H9 (cell line): ENCODE measurements at regions not wholly inside any gene's neighbourhood (a gene's known extent, or its start where the extent isn't known, plus 50 kb on each side); places are given as distances from the start of the nearest gene placed in this dataset.

Experiments
- DNase-seq: peaks from one replicate; pipeline ENCODE4 v3.0.0-alpha.2; 2017
- H2AFZ ChIP-seq: one replicate; pipeline ENCODE4 v1.6.1; 2013; ENCODE audit warnings: mild to moderate bottlenecking, low read length, control low read depth, moderate library complexity
- H2AK5ac ChIP-seq: 2 replicates; pipeline ENCODE4 v1.6.1; 2013; ENCODE audit warnings: low read length, control low read depth, mixed read lengths; ENCODE audit not compliant: insufficient read length
- H2BK120ac ChIP-seq: one replicate; pipeline ENCODE4 v1.6.1; 2013; ENCODE audit warnings: low read depth, mild to moderate bottlenecking, low read length, control low read depth, inconsistent platforms; ENCODE audit not compliant: poor library complexity, severe bottlenecking
- H2BK12ac ChIP-seq: 2 replicates; pipeline ENCODE4 v1.6.1; 2013; ENCODE audit warnings: low read length, control low read depth, mixed read lengths, low read depth; ENCODE audit not compliant: insufficient read length
- H2BK15ac ChIP-seq: 2 replicates; pipeline ENCODE4 v1.6.1; 2013; ENCODE audit warnings: low read depth, low read length, control low read depth
- H2BK20ac ChIP-seq: one replicate; pipeline ENCODE4 v1.6.1; 2013; ENCODE audit warnings: low read depth, mild to moderate bottlenecking, low read length, control low read depth, inconsistent platforms; ENCODE audit not compliant: poor library complexity, severe bottlenecking
- H2BK5ac ChIP-seq: 2 replicates; pipeline ENCODE4 v1.6.1; 2013; ENCODE audit warnings: low read length, control low read depth, mixed read lengths; ENCODE audit not compliant: insufficient read length
- H3K14ac ChIP-seq: 2 replicates; pipeline ENCODE4 v1.6.1; 2013; ENCODE audit warnings: low read length, control low read depth; ENCODE audit not compliant: insufficient read depth
- H3K18ac ChIP-seq: 2 replicates; pipeline ENCODE4 v1.6.1; 2013; ENCODE audit warnings: low read depth, mild to moderate bottlenecking, mixed read lengths, low read length, control low read depth; ENCODE audit not compliant: insufficient read length
- H3K23ac ChIP-seq: 2 replicates; pipeline ENCODE4 v1.6.1; 2013; ENCODE audit warnings: low read length, control low read depth, mixed read lengths, low read depth; ENCODE audit not compliant: insufficient read length
- H3K23me2 ChIP-seq: 2 replicates; pipeline ENCODE4 v1.6.1; 2013; ENCODE audit warnings: low read depth, mild to moderate bottlenecking, mixed read lengths, low read length, control low read depth; ENCODE audit not compliant: insufficient read length, poor library complexity, severe bottlenecking
- H3K27ac ChIP-seq: 2 replicates; pipeline ENCODE4 v1.5.1; 2013; ENCODE audit warnings: low read length, control low read depth, mixed read lengths, low read depth; ENCODE audit not compliant: insufficient read length
- H3K27me3 ChIP-seq: 2 replicates; pipeline ENCODE4 v1.6.1; 2013; ENCODE audit warnings: low read length, control low read depth, inconsistent platforms; ENCODE audit not compliant: insufficient read depth
- H3K4ac ChIP-seq: 2 replicates; pipeline ENCODE4 v1.6.1; 2013; ENCODE audit warnings: low read depth, mild to moderate bottlenecking, control low read depth, inconsistent platforms, low read length, moderate library complexity
- H3K4me1 ChIP-seq: 2 replicates; pipeline ENCODE4 v1.6.1; 2013; ENCODE audit warnings: low read length, control low read depth, inconsistent platforms; ENCODE audit not compliant: insufficient read depth
- H3K4me2 ChIP-seq: 2 replicates; pipeline ENCODE4 v1.6.1; 2013; ENCODE audit warnings: low read length, control low read depth, mixed read lengths; ENCODE audit not compliant: insufficient read length, insufficient read depth
- H3K56ac ChIP-seq: 2 replicates; pipeline ENCODE4 v1.6.1; 2013; ENCODE audit warnings: low read depth, mild to moderate bottlenecking, mixed read lengths, low read length, control low read depth; ENCODE audit not compliant: insufficient read length
- H3K79me1 ChIP-seq: 2 replicates; pipeline ENCODE4 v1.6.1; 2013; ENCODE audit warnings: low read depth, mild to moderate bottlenecking, moderate library complexity, low read length, control low read depth, inconsistent platforms; ENCODE audit not compliant: insufficient read depth, poor library complexity, severe bottlenecking
- H3K79me2 ChIP-seq: 2 replicates; pipeline ENCODE4 v1.6.1; 2013; ENCODE audit warnings: low read length, control low read depth, inconsistent platforms; ENCODE audit not compliant: insufficient read depth
- H3K9ac ChIP-seq: 2 replicates; pipeline ENCODE4 v1.6.1; 2013; ENCODE audit warnings: low read length, control low read depth, mixed read lengths; ENCODE audit not compliant: insufficient read length; ENCODE audit errors: extremely low read depth
- H3K9me3 ChIP-seq: one replicate; pipeline ENCODE4 v1.6.1; 2013; ENCODE audit warnings: low read depth, low read length, inconsistent platforms; ENCODE audit not compliant: control insufficient read depth
- H3T11ph ChIP-seq: one replicate; pipeline ENCODE4 v1.6.1; 2013; ENCODE audit warnings: mild to moderate bottlenecking, low read length, control low read depth, inconsistent platforms
- H4K20me1 ChIP-seq: one replicate; pipeline ENCODE4 v1.6.1; 2013; ENCODE audit not compliant: control insufficient read depth, insufficient read length, insufficient read depth
- H4K5ac ChIP-seq: 2 replicates; pipeline ENCODE4 v1.6.1; 2013; ENCODE audit warnings: low read depth, mild to moderate bottlenecking, mixed read lengths, low read length, control low read depth; ENCODE audit not compliant: insufficient read length
- H4K8ac ChIP-seq: replicated peaks from 2 replicates; pipeline ENCODE4 v1.6.1; 2013; ENCODE audit warnings: low read length, control low read depth, mixed read lengths, low read depth; ENCODE audit not compliant: insufficient read length
- H4K91ac ChIP-seq: 2 replicates; pipeline ENCODE4 v1.6.1; 2013; ENCODE audit warnings: low read depth, mild to moderate bottlenecking, moderate library complexity, mixed read lengths, low read length, control low read depth; ENCODE audit not compliant: insufficient read length
- H3K27ac Mint-ChIP-seq, 3 experiments: 2 replicates in 2 of 3; 3 replicates in 1 of 3; pipeline ENCODE4 v1.8.0; 2020 to 2021; ENCODE audit warnings: mixed read lengths in 3 of 3, mild to moderate bottlenecking in 1 of 3, moderate library complexity in 1 of 3
- H3K27me3 Mint-ChIP-seq: 2 replicates; pipeline ENCODE4 v1.8.0; 2021; ENCODE audit warnings: low read depth, mild to moderate bottlenecking, moderate library complexity, mixed read lengths
- H3K36me3 Mint-ChIP-seq, 3 experiments: 2 replicates in 2 of 3; 3 replicates in 1 of 3; pipeline ENCODE4 v1.8.0; 2020 to 2021; ENCODE audit warnings: low read depth in 3 of 3, mixed read lengths in 3 of 3; ENCODE audit not compliant: insufficient read depth in 1 of 3
- H3K4me1 Mint-ChIP-seq, 2 experiments: 2 replicates each; pipeline ENCODE4 v1.8.0; 2020; ENCODE audit warnings: mixed read lengths in 2 of 2
- H3K4me3 Mint-ChIP-seq, 2 experiments: 2 replicates in 1 of 2; 3 replicates in 1 of 2; pipeline ENCODE4 v1.8.0; 2020 to 2021; ENCODE audit warnings: mild to moderate bottlenecking in 2 of 2, mixed read lengths in 2 of 2, moderate library complexity in 1 of 2
- H3K9me3 Mint-ChIP-seq, 2 experiments: 2 replicates in 1 of 2; 3 replicates in 1 of 2; pipeline ENCODE4 v1.8.0; 2020; ENCODE audit warnings: mild to moderate bottlenecking in 2 of 2, mixed read lengths in 2 of 2, moderate library complexity in 1 of 2
- WGBS: extraction: QIAGEN DNeasy Blood & Tissue Kit; methylation state at CpG from one replicate; pipeline ENCODE4 v1.1.7; 2013; ENCODE audit warnings: missing lambda C conversion rate, low lambda C conversion rate, mixed read lengths; ENCODE audit not compliant: insufficient read length; ENCODE audit errors: extremely low coverage; 5-methylcytosine and 5-hydroxymethylcytosine counted together
- TF ChIP-seq, protein P1 (sequence below): fragments of 200-600 bp; sonication (generic); conservative IDR thresholded peaks from 3 replicates; pipeline ENCODE4 v1.8.0; 2021; ENCODE audit warnings: antibody characterized with exemption, mild to moderate bottlenecking

- no peak overlapping the region for H2BK20ac ChIP-seq
- no peak overlapping the region for H2AK5ac ChIP-seq
- H3K14ac ChIP-seq: no peak overlapping the region
- H3K56ac ChIP-seq: no peak overlapping the region
- H3K4me1 ChIP-seq: no peaks in the 10 kb centered on the region
- no peak overlapping the region for H4K5ac ChIP-seq
- no peaks in the 10 kb centered on the region for H4K20me1 ChIP-seq
- peaks cover 17 to 21% of the 10 kb centered on the region in 2 experiments for H3K4me1 Mint-ChIP-seq
- no peaks in the 10 kb centered on the region for H3K9me3 ChIP-seq
- WGBS: no CpG with 5 or more reads among the region's 1 CpG
- no peak overlapping the region for H2BK15ac ChIP-seq
- no peak overlapping the region for H3T11ph ChIP-seq
- H3K9me3 Mint-ChIP-seq: peaks cover 0 to 3% of the 10 kb centered on the region in 2 experiments; a peak in 1 of 5 replicates
- no peak overlapping the region for H3K4me2 ChIP-seq
- H3K18ac ChIP-seq: no peak overlapping the region
- H3K79me2 ChIP-seq: no peaks in the 10 kb centered on the region
- no peaks in the 10 kb centered on the region for H3K79me1 ChIP-seq
- no peak overlapping the region for H3K4ac ChIP-seq
- no peak overlapping the region for H3K23ac ChIP-seq
- H2BK12ac ChIP-seq: no peak overlapping the region
- H3K23me2 ChIP-seq: no peaks in the 10 kb centered on the region
- H2BK5ac ChIP-seq: no peak overlapping the region
- no peak for DNase-seq
- H4K91ac ChIP-seq: no peak overlapping the region
- no peaks in the 10 kb centered on the region for H3K27me3 ChIP-seq
- no peak overlapping the region for H4K8ac ChIP-seq
- no peak overlapping the region for H3K27ac Mint-ChIP-seq
- H3K36me3 Mint-ChIP-seq: no peaks in the 10 kb centered on the region
- H2BK120ac ChIP-seq: no peak overlapping the region
- no peak overlapping the region for H2AFZ ChIP-seq
- H3K4me3 Mint-ChIP-seq: no peak overlapping the region
- no peaks in the 10 kb centered on the region for H3K27me3 Mint-ChIP-seq
- H3K27ac ChIP-seq: no peak overlapping the region
- no peak overlapping the region for H3K9ac ChIP-seq
- TF ChIP-seq, protein P1, sequence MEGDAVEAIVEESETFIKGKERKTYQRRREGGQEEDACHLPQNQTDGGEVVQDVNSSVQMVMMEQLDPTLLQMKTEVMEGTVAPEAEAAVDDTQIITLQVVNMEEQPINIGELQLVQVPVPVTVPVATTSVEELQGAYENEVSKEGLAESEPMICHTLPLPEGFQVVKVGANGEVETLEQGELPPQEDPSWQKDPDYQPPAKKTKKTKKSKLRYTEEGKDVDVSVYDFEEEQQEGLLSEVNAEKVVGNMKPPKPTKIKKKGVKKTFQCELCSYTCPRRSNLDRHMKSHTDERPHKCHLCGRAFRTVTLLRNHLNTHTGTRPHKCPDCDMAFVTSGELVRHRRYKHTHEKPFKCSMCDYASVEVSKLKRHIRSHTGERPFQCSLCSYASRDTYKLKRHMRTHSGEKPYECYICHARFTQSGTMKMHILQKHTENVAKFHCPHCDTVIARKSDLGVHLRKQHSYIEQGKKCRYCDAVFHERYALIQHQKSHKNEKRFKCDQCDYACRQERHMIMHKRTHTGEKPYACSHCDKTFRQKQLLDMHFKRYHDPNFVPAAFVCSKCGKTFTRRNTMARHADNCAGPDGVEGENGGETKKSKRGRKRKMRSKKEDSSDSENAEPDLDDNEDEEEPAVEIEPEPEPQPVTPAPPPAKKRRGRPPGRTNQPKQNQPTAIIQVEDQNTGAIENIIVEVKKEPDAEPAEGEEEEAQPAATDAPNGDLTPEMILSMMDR: no peak
These were observed 129.7 kb upstream of the FBN2 start for GRCh38 chr5:128667751-128668150.
